KMS-11 (cell line): ENCODE measurements at regions not wholly inside any gene's neighbourhood (a gene's known extent, or its start where the extent isn't known, plus 50 kb on each side); places are given as distances from the start of the nearest gene placed in this dataset.

Experiments
- H2AFZ ChIP-seq: fragments of 200-600 bp; sonication (generic); 2 replicates; pipeline ENCODE4 v1.6.1; 2016; ENCODE audit warnings: antibody characterized with exemption, mixed run types, low read depth
- H3K27ac ChIP-seq: fragments of 200-600 bp; sonication (generic); 2 replicates; pipeline ENCODE4 v1.6.1; 2016; ENCODE audit warnings: mild to moderate bottlenecking, mixed run types
- H3K27me3 ChIP-seq: fragments of 200-600 bp; sonication (generic); 2 replicates; pipeline ENCODE4 v1.6.1; 2017; ENCODE audit warnings: mild to moderate bottlenecking, low read depth, mixed run types, moderate library complexity; ENCODE audit not compliant: insufficient read depth
- H3K36me3 ChIP-seq: fragments of 200-600 bp; sonication (generic); 2 replicates; pipeline ENCODE4 v1.6.1; 2017; ENCODE audit warnings: mild to moderate bottlenecking, mixed run types; ENCODE audit not compliant: insufficient read depth
- H3K4me1 ChIP-seq: fragments of 200-600 bp; sonication (generic); 2 replicates; pipeline ENCODE4 v1.6.1; 2016; ENCODE audit warnings: mild to moderate bottlenecking, low read depth, mixed run types; ENCODE audit not compliant: poor library complexity, severe bottlenecking
- H3K4me2 ChIP-seq: fragments of 200-600 bp; sonication (generic); 2 replicates; pipeline ENCODE4 v1.7.0; 2016; ENCODE audit warnings: mild to moderate bottlenecking, mixed run types
- H3K4me3 ChIP-seq: fragments of 200-600 bp; sonication (generic); IDR thresholded peaks from 2 replicates; pipeline ENCODE4 v1.6.1; 2017; ENCODE audit warnings: low read depth, low read length, mixed read lengths; ENCODE audit not compliant: insufficient read depth
- H3K79me2 ChIP-seq: fragments of 200-600 bp; sonication (generic); 2 replicates; pipeline ENCODE4 v1.6.1; 2016; ENCODE audit warnings: low read depth, mixed run types; ENCODE audit not compliant: insufficient read depth
- H3K9ac ChIP-seq: fragments of 200-600 bp; sonication (generic); 2 replicates; pipeline ENCODE4 v1.6.1; 2016; ENCODE audit warnings: mild to moderate bottlenecking, mixed run types
- H4K20me1 ChIP-seq: fragments of 200-600 bp; sonication (generic); 2 replicates; pipeline ENCODE4 v1.6.1; 2016; ENCODE audit warnings: mild to moderate bottlenecking, mixed run types; ENCODE audit not compliant: insufficient read depth
- CTCF ChIP-seq: fragments of 200-600 bp; sonication (generic); conservative IDR thresholded peaks from 2 replicates; pipeline ENCODE4 v1.6.1; 2017; ENCODE audit warnings: low read depth, mild to moderate bottlenecking, antibody characterized with exemption, low read length, moderate library complexity, mixed read lengths

- no peak for TF ChIP-seq CTCF
- Histone ChIP-seq H4K20me1 (no peaks in the 10 kb centered on the region), H2AFZ (no peak overlapping the region), H3K4me2 (no peak overlapping the region), H3K9ac (no peak overlapping the region), H3K27me3 (no peaks in the 10 kb centered on the region), H3K79me2 (no peaks in the 10 kb centered on the region), H3K36me3 (no peaks in the 10 kb centered on the region), H3K27ac (no peak overlapping the region), H3K4me3 (no peak overlapping the region), H3K4me1 (no peaks in the 10 kb centered on the region)
Observed at GRCh38 chr4:83830138-83830888, 294.4 kb downstream of the GPAT3 start.

- Histone ChIP-seq H2AFZ (no peak overlapping the region), H3K4me2 (no peak overlapping the region)
Observed at GRCh38 chr4:83828601-83829000, 292.7 kb downstream of the GPAT3 start.

GRCh38 chr4:83821493-83821892 is 285.6 kb downstream of the GPAT3 start:
- no peak overlapping the region for H3K4me2 ChIP-seq
- no peaks in the 10 kb centered on the region for H4K20me1 ChIP-seq

More at GRCh38 chr4:83828601-83829000, 292.7 kb downstream of the GPAT3 start:
- Histone ChIP-seq H3K27ac (no peak overlapping the region), H3K4me1 (no peaks in the 10 kb centered on the region), H3K79me2 (no peaks in the 10 kb centered on the region), H3K4me3 (no peak overlapping the region), H3K9ac (no peak overlapping the region), H3K36me3 (no peaks in the 10 kb centered on the region), H3K27me3 (no peaks in the 10 kb centered on the region), H4K20me1 (no peaks in the 10 kb centered on the region)
- TF ChIP-seq CTCF = no peak

GRCh38 chr4:83819582-83819981 is 283.7 kb downstream of the GPAT3 start:
- Histone ChIP-seq H3K27me3 (no peaks in the 10 kb centered on the region), H3K4me1 (no peaks in the 10 kb centered on the region), H3K4me3 (no peak overlapping the region), H3K36me3 (no peaks in the 10 kb centered on the region), H3K27ac (no peak overlapping the region), H3K79me2 (no peaks in the 10 kb centered on the region), H4K20me1 (no peaks in the 10 kb centered on the region), H3K9ac (no peak overlapping the region), H2AFZ (no peak overlapping the region), H3K4me2 (no peak overlapping the region)
- no peak for TF ChIP-seq CTCF

More at GRCh38 chr4:83821493-83821892, 285.6 kb downstream of the GPAT3 start:
- H2AFZ ChIP-seq = no peak overlapping the region
- no peak overlapping the region for H3K9ac ChIP-seq
- H3K4me1 ChIP-seq = no peaks in the 10 kb centered on the region
- no peak overlapping the region for H3K27ac ChIP-seq
- no peaks in the 10 kb centered on the region for H3K27me3 ChIP-seq
- H3K36me3 ChIP-seq = no peaks in the 10 kb centered on the region
- H3K79me2 ChIP-seq = no peaks in the 10 kb centered on the region
- H3K4me3 ChIP-seq = no peak overlapping the region
- no peak for TF ChIP-seq CTCF
